ENCODE measurements at regions not wholly inside any gene's neighbourhood (a gene's known extent, or its start where the extent isn't known, plus 50 kb on each side); places are given as distances from the start of the nearest gene placed in this dataset.

GRCh38 chr6:71529026-71529425, 240.4 kb downstream of the OGFRL1 start:
- TF ChIP-seq CTCF (IDR thresholded peaks at IDR 0.05) (no peak), POLR2A (IDR thresholded peaks at IDR 0.05) (no peak)

Measured in esophagus squamous epithelium (tissue), 4 donors.